Fibroblast of pulmonary artery (primary cell): ENCODE measurements at regions not wholly inside any gene's neighbourhood (a gene's known extent, or its start where the extent isn't known, plus 50 kb on each side); places are given as distances from the start of the nearest gene placed in this dataset.

Experiments used
- DNase-seq: peaks from one replicate; pipeline ENCODE4 v3.0.0-alpha.2; 2010; ENCODE audit warnings: low read depth
- H3K4me3 ChIP-seq: replicated peaks from 2 replicates; pipeline ENCODE4 v1.5.1; 2011; ENCODE audit warnings: low read depth, mild to moderate bottlenecking, control low read depth, low read length, moderate library complexity
- TF ChIP-seq, protein P1 (sequence below): IDR thresholded peaks from 2 replicates; pipeline ENCODE4 v1.5.1; 2011; ENCODE audit warnings: mild to moderate bottlenecking, control low read depth, low read length, inconsistent platforms; ENCODE audit errors: missing control alignments

DNA sequence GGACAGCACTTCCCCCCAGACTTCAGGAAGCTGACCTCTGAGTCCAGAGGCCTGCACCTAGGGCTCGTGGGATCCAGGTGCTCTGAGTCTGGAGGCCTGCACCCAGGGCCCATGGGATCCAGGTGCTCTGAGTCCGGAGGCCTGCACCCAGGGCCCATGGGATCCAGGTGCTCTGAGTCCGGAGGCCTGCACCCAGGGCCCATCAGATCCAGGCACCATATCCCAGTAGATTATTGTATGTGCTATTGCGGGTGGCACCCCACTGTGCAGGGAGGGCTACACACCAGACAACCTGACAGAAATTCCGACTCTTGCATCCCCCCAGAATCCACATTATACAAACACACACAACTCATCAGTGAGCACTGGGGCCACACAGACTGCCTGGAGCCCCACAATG lies 515.2 kb downstream of the EIPR1 start:
- TF ChIP-seq, protein P1, sequence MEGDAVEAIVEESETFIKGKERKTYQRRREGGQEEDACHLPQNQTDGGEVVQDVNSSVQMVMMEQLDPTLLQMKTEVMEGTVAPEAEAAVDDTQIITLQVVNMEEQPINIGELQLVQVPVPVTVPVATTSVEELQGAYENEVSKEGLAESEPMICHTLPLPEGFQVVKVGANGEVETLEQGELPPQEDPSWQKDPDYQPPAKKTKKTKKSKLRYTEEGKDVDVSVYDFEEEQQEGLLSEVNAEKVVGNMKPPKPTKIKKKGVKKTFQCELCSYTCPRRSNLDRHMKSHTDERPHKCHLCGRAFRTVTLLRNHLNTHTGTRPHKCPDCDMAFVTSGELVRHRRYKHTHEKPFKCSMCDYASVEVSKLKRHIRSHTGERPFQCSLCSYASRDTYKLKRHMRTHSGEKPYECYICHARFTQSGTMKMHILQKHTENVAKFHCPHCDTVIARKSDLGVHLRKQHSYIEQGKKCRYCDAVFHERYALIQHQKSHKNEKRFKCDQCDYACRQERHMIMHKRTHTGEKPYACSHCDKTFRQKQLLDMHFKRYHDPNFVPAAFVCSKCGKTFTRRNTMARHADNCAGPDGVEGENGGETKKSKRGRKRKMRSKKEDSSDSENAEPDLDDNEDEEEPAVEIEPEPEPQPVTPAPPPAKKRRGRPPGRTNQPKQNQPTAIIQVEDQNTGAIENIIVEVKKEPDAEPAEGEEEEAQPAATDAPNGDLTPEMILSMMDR: no peak
- no peak overlapping the region for H3K4me3 ChIP-seq
- no peak for DNase-seq

DNA sequence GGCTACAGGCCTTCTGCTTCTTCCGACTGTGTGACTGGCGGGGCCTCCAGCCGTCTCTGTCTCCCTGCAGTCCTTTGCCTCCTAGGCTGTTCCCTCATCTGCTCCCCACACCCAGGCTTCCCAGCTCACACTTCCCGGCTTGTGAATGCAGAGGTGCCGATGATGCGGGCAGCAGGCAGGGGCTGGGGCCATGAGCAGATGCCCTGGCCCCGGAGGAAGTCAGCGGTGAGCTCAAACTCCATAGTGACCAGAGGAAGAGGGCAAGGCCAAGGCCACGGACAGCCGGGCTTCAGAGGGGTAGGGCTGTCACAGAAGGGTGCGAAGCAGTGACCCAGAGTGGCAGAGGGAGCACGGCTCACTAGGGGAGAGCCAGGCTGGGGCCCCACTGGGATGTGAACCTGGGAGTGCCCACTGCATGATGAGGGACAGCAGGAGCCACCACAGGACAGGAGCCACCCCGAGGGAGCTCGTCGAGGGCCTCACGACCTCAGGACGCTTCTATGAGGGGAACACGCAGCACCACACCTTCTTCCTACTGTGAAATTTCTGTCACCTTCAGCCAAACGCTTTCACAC lies 515.9 kb downstream of the EIPR1 start:
- DNase-seq: no peak
- TF ChIP-seq, protein P1: no peak
- no peak overlapping the region for H3K4me3 ChIP-seq

DNA sequence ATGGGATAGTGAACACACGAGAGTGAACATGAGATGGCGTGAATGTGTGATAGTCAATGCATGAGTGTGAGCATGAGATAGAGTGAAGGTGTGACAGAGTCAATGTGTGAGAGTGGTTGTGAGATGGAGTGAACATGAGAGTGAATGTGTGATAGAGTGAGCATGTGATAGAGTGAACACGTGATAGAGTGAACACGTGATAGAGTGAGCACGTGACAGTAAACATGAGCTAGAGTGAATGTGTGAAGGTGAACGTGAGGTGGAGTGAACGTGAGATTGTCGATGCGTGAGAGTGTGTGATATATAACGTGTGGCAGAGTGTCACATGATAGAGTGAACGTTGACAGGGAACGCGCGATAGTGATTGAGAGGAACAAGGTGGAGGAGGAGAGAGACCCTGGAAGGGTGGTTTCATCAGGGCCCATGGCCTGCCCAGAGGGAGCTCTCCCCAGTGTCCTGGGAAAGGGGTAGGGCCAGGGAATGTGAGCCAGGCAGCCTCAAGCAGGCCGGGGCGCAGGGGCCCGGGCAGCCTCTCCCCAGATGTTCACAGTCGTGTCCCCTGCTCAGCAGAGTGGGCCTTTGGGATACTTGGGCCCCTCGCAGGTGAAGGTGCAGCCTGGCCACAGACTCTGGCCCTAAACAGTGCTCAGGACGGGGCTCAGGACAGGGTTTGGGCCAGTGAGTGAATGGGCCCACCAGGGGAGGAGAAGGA lies 516.9 kb downstream of the EIPR1 start:
- TF ChIP-seq, protein P1: no peak
- no peak overlapping the region for H3K4me3 ChIP-seq
- DNase-seq: no peak

DNA sequence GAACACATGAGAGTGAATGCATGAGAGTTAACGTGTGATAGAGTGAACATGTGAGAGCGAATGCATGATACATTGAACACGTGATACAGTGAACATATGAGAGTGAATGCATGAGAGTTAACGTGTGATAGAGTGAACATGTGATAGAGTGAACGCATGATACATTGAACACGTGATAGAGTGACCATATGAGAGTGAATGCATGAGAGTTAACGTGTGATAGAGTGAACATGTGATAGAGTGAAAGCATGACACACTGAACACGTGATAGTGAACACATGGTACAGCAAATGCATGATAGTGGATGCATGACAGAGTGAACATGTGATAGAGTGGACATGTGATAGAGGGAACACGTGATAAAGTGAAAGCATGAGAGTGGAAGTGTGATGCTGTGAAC lies 517.9 kb downstream of the EIPR1 start:
- no peak overlapping the region for H3K4me3 ChIP-seq
- DNase-seq: no peak
- TF ChIP-seq, protein P1: no peak

DNA sequence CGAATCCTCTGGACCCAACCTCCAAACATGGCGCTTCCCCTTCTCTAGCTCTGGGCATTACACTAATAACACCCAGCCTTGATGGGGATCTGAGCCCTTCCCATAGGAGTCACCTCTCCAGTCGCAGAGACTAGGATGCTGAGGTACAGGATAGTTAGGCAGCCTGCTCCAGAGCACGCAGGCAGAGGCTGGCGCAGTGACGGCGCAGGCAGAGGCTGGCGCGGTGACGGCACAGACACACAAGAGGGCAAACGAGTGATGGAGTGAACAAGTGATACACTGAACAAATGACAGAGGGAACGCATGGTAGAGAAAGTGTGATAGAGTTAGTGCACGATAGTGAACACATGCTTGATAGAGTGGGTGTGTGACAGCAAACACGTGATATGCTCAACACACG lies 518.5 kb downstream of the EIPR1 start:
- TF ChIP-seq, protein P1: no peak
- no peak overlapping the region for H3K4me3 ChIP-seq
- no peak for DNase-seq

DNA sequence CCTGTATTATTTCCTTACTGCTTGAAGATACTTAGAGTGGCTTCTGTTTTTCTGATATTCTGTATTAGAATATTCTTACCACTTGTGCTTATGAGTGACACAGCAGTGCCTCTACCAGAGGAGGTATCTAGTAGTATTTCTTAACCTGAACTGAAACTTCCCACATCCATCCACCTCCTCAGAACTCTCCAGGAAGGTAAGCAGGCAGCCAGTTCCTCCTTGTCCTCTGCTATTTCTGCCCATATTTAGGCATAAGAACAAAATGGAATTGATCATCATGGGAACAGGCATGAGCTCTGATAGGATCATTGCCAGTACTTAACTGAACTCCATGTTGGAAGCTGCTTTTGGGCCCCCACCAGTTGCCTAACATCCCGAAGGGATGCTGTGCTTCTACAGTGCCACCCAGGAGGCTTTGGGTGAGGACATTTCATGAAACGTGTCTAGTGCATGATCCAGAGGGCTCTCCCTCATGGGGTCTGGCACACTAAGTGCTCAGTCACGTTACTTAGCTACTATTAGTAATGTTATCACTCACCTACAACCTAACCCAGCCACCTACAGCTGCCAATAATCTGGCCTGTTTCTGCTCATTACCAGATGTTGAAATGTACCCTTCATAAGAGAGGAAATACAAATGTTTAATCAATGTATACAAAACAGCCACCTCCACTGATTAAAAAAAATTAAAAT lies 520.7 kb downstream of the EIPR1 start:
- TF ChIP-seq, protein P1: no peak
- no peak for DNase-seq
- no peak overlapping the region for H3K4me3 ChIP-seq
